Left ventricle myocardium inferior (tissue), 1 donor: ENCODE measurements at regions not wholly inside any gene's neighbourhood (a gene's known extent, or its start where the extent isn't known, plus 50 kb on each side); places are given as distances from the start of the nearest gene placed in this dataset.

Experiments used
- DNase-seq: peaks from one replicate; pipeline ENCODE4 v3.0.0-alpha.2; 2020
- H3K27ac ChIP-seq: fragments of 200-600 bp; replicated peaks from 2 replicates; pipeline ENCODE4 v1.8.0; 2021
- H3K27me3 ChIP-seq: fragments of 200-600 bp; 2 replicates; pipeline ENCODE4 v1.8.0; 2021; ENCODE audit warnings: low read depth
- H3K36me3 ChIP-seq: fragments of 200-600 bp; 2 replicates; pipeline ENCODE4 v1.8.0; 2021
- H3K4me1 ChIP-seq: fragments of 200-600 bp; 2 replicates; pipeline ENCODE4 v1.8.0; 2021
- H3K4me3 ChIP-seq: fragments of 200-600 bp; 2 replicates; pipeline ENCODE4 v1.8.0; 2021; ENCODE audit warnings: mild to moderate bottlenecking, moderate library complexity
- H3K9me3 ChIP-seq: fragments of 200-600 bp; replicated peaks from 2 replicates; pipeline ENCODE4 v1.8.0; 2021
- CTCF ChIP-seq: fragments of 200-600 bp; IDR thresholded peaks from 2 replicates; pipeline ENCODE4 v1.8.0; 2021; ENCODE audit warnings: antibody characterized with exemption, mild to moderate bottlenecking, borderline replicate concordance
- intact Hi-C: fragments of 100-400 bp; cut with micrococcal nuclease; formaldehyde crosslinking; loops from one replicate; pipeline ENCODE4 v1.11.0; 2022
- donor health status: DM: no; HTN: yes; CAD: no; lungs with severe emphysema.

DNA sequence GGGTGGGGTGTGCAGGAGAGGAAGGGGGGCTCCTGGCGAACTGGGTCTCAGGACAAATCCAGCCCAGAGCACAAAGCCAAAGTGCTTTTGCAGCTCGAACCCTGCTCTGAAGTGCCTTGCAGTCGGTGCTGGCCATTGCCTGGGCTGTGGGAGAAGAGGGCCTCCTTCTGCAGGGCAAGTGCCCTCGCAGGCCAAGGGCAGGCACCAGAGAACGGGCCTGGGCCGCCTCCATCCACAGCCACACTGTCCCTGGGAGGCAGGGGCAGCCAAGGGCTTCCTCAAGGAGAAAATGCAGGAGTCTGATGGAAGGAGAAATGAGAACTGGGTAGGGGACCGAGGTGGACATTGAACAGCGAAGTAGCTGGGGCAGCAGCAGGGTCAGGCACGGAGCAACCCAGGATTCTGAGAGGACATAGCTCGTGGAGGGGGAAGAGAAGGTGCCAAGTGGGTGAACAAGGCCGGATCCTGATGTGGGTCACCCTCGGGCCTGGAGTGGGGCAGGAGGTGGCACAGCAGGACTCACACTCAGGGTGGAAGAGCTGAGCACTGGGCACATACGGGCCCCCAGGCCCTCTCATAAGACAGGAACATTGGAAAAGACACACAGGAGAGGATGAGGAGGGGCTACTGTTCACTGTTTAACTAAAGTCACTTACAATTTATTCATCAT lies 312.8 kb upstream of the SALL3 start:
- no peak for TF ChIP-seq CTCF
- Histone ChIP-seq H3K27me3 (peaks cover 15% of the 10 kb centered on the region), H3K4me1 (no peaks in the 10 kb centered on the region), H3K36me3 (no peaks in the 10 kb centered on the region), H3K9me3 (no peaks in the 10 kb centered on the region), H3K4me3 (no peak overlapping the region), H3K27ac (no peak overlapping the region)
- no peak for DNase-seq
- intact Hi-C loops = no loop called here

DNA sequence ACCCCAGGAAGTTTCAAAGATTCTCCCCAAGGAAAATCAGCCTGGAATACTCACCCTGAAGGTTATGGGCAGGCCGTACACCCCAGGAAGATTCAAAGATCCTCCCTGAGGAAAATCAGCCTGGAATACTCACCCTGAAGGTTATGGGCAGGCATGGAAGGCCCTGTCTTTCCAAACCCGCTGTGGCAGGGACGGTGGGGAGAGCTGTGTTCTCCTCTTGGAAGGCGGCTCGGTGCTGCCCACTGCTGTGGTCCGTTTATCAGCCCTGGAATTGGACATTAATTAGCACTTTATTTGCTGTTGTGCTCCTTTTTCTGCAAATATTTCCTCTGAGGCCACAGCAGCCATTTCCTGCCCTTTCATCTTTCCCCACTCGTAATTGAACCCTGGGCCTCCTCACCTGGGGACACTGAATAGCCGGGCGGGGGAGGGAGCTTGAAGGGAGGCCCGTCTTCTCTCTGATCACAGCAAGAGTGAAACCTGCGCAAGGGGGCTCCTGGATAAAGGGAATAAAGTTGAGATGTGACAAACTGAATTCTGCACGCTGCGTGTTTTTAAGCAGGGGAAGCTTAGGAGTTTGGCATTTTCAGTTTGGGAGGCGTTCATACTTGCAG lies 308.7 kb upstream of the SALL3 start:
- H3K27ac ChIP-seq = no peak overlapping the region
- H3K9me3 ChIP-seq = no peaks in the 10 kb centered on the region
- no peak for DNase-seq
- H3K4me1 ChIP-seq = no peaks in the 10 kb centered on the region
- H3K27me3 ChIP-seq = peaks cover 33% of the 10 kb centered on the region
- H3K36me3 ChIP-seq = no peaks in the 10 kb centered on the region
- intact Hi-C loops = no loop called here
- no peak for TF ChIP-seq CTCF
- H3K4me3 ChIP-seq = no peak overlapping the region

DNA sequence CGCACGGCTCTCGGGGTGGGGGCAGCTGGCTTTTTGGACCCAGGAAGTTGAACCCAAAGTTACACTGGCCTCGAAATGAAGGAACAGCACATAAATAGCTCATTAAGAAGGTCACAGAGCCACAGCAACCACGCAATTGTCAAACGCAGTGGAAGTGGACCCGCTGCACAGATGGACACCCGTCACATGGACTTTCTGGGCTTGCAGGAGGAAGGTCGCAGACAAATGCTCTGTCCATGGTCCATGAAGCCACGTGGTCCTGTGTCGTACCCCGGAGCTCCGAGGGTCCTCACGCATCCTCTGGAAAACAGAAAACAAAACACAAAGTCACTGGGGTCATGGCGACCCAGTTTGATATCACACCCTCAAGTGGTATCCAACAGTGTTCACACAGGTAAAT lies 308.1 kb upstream of the SALL3 start:
- Histone ChIP-seq H3K27me3 (peaks cover 33% of the 10 kb centered on the region), H3K9me3 (no peaks in the 10 kb centered on the region), H3K36me3 (no peaks in the 10 kb centered on the region), H3K4me3 (no peak overlapping the region), H3K27ac (no peak overlapping the region), H3K4me1 (no peaks in the 10 kb centered on the region)
- DNase-seq = no peak
- TF ChIP-seq CTCF = no peak
- intact Hi-C loops = no loop called here

- H3K27me3 ChIP-seq = peaks cover 40% of the 10 kb centered on the region
- no peak overlapping the region for H3K4me3 ChIP-seq
- TF ChIP-seq CTCF = no peak
- no peak for DNase-seq
- no peak overlapping the region for H3K27ac ChIP-seq
- H3K36me3 ChIP-seq = no peaks in the 10 kb centered on the region
- intact Hi-C loops = no loop called here
- no peaks in the 10 kb centered on the region for H3K9me3 ChIP-seq
- no peaks in the 10 kb centered on the region for H3K4me1 ChIP-seq
Observed at GRCh38 chr18:78672862-78673446, 306.7 kb upstream of the SALL3 start.

- Histone ChIP-seq H3K4me3 (no peak overlapping the region), H3K4me1 (no peaks in the 10 kb centered on the region), H3K9me3 (no peaks in the 10 kb centered on the region), H3K27ac (no peak overlapping the region), H3K27me3 (peaks cover 37% of the 10 kb centered on the region), H3K36me3 (no peaks in the 10 kb centered on the region)
- intact Hi-C loops = no loop called here
- no peak for DNase-seq
- no peak for TF ChIP-seq CTCF
Observed at GRCh38 chr18:78673516-78674321, 305.9 kb upstream of the SALL3 start.
